Neural crest cell (in vitro differentiated cells): ENCODE measurements at regions not wholly inside any gene's neighbourhood (a gene's known extent, or its start where the extent isn't known, plus 50 kb on each side); places are given as distances from the start of the nearest gene placed in this dataset.

Source experiments
- DNase-seq: peaks from one replicate; pipeline ENCODE4 v3.0.0; 2021; ENCODE audit warnings: low read depth, mixed read lengths, low spot score
- H3K27ac Mint-ChIP-seq: one replicate; pipeline ENCODE4 v1.8.0; 2021; ENCODE audit warnings: mild to moderate bottlenecking, mixed read lengths; ENCODE audit not compliant: unreplicated experiment
- H3K27me3 Mint-ChIP-seq: 2 replicates; pipeline ENCODE4 v1.8.0; 2021; ENCODE audit warnings: low read depth, mild to moderate bottlenecking, mixed read lengths
- H3K36me3 Mint-ChIP-seq: 2 replicates; pipeline ENCODE4 v1.8.0; 2021; ENCODE audit warnings: low read depth, mild to moderate bottlenecking, mixed read lengths
- H3K4me1 Mint-ChIP-seq: 2 replicates; pipeline ENCODE4 v1.8.0; 2021; ENCODE audit warnings: mixed read lengths
- H3K4me3 Mint-ChIP-seq: one replicate; pipeline ENCODE4 v1.8.0; 2021; ENCODE audit warnings: mild to moderate bottlenecking, mixed read lengths
- H3K9me3 Mint-ChIP-seq: 2 replicates; pipeline ENCODE4 v1.8.0; 2021; ENCODE audit warnings: mixed read lengths
- TF ChIP-seq, protein P1 (sequence below): fragments of 200-600 bp; sonication (generic); conservative IDR thresholded peaks from 2 replicates; pipeline ENCODE4 v1.5.0; 2021; ENCODE audit warnings: antibody characterized with exemption, mild to moderate bottlenecking

DNA sequence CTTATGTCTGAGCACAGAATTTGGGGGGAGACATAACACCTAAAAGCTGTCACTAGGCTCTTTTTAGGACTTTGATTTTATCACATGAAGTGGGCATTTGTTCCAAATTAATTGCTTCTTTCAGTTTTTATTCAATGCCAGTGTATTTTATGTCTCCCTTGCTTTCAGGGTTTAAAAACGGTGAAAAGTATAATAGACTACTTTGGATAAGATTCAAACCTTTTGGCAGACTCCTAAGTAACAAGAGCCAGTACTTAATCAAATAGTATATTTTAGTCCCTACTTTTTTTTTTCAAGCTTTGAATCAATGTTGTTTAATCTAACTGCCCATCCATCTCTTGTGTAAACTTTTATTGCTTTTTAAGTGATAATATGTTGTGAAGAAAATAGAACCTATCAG, 847.2 kb upstream of the DPPA4 start:
- TF ChIP-seq, protein P1, sequence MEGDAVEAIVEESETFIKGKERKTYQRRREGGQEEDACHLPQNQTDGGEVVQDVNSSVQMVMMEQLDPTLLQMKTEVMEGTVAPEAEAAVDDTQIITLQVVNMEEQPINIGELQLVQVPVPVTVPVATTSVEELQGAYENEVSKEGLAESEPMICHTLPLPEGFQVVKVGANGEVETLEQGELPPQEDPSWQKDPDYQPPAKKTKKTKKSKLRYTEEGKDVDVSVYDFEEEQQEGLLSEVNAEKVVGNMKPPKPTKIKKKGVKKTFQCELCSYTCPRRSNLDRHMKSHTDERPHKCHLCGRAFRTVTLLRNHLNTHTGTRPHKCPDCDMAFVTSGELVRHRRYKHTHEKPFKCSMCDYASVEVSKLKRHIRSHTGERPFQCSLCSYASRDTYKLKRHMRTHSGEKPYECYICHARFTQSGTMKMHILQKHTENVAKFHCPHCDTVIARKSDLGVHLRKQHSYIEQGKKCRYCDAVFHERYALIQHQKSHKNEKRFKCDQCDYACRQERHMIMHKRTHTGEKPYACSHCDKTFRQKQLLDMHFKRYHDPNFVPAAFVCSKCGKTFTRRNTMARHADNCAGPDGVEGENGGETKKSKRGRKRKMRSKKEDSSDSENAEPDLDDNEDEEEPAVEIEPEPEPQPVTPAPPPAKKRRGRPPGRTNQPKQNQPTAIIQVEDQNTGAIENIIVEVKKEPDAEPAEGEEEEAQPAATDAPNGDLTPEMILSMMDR: no peak
- H3K36me3 Mint-ChIP-seq: no peaks in the 10 kb centered on the region
- H3K27me3 Mint-ChIP-seq: no peaks in the 10 kb centered on the region

GRCh38 chr3:110193074-110193473, 855.7 kb upstream of the DPPA4 start:
- Mint-ChIP-seq H3K27me3 (no peaks in the 10 kb centered on the region), H3K4me3 (no peak overlapping the region), H3K27ac (no peak overlapping the region), H3K4me1 (no peaks in the 10 kb centered on the region), H3K36me3 (no peaks in the 10 kb centered on the region), H3K9me3 (peaks cover 3% of the 10 kb centered on the region)
- TF ChIP-seq, protein P1: no peak
- no peak for DNase-seq

More for the DNA sequence above, 847.2 kb upstream of the DPPA4 start:
- peaks cover 3% of the 10 kb centered on the region for H3K9me3 Mint-ChIP-seq
- no peak overlapping the region for H3K4me3 Mint-ChIP-seq
- H3K27ac Mint-ChIP-seq: no peak overlapping the region
- H3K4me1 Mint-ChIP-seq: no peaks in the 10 kb centered on the region
- DNase-seq: no peak

DNA sequence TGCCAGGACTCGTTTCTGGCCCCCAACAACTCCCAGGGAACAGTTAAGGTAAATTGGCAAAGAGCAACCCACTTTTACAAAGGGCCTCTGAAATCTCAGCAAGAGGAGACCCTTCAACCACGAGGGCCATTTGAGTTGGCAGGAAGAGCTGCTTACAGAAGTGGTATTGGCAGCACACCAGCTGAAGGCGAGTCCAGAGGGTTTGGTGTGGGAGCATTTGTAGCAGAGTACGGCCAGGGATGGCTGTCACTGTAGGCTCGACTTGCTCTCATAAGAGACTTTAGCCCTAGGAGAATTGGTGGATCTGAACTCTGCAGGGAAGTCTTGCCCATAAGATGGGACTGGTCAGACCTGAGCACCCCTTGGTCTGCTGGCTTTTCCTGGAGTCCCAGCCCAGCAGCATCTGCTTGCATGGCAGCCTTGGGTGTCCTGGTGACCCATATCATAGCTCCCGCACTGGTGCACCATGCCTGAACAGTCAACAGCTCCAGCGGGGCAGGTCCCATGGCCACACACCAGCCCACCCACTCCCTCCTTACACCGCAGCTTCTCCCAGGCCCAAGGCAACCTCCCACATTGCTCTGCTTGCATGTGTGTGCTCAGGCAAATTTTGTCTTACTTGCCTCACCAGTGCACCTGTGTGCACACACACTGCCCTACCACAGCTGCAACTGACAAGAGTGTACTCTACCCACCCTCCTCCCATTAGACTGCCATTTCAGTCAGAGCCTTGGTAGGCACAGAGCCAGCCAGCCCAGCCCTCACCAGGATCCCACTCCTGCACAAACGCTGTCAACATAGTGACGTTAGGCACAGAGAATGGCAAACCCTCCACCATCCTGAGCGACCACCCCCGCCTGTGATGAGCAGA, 861.6 kb upstream of the DPPA4 start:
- H3K27me3 Mint-ChIP-seq: no peaks in the 10 kb centered on the region
- peaks cover 3% of the 10 kb centered on the region for H3K9me3 Mint-ChIP-seq
- TF ChIP-seq, protein P1: no peak
- H3K4me1 Mint-ChIP-seq: no peaks in the 10 kb centered on the region
- peaks cover 2% of the 10 kb centered on the region for H3K36me3 Mint-ChIP-seq
- H3K27ac Mint-ChIP-seq: no peak overlapping the region
- no peak overlapping the region for H3K4me3 Mint-ChIP-seq
- DNase-seq: no peak

DNA sequence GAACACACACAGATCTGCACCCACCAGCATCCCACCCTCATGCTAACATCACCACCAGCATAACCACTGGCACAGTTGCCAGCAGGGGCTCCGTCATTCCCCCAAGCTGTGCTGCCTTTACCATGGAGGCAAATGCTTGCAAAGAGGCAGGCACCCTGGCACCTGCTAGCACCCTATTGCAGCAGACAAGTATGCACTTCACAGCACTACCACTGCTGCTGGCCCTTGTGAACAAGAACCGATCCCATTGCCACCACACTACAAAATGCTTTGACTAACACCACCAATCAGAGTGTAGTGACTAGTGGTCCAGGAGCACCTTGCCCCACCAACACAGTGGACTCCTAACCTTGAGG, 862.2 kb upstream of the DPPA4 start:
- TF ChIP-seq, protein P1: no peak
- no peaks in the 10 kb centered on the region for H3K4me1 Mint-ChIP-seq
- peaks cover 3% of the 10 kb centered on the region for H3K9me3 Mint-ChIP-seq
- H3K4me3 Mint-ChIP-seq: no peak overlapping the region
- H3K27me3 Mint-ChIP-seq: no peaks in the 10 kb centered on the region
- no peak for DNase-seq
- H3K27ac Mint-ChIP-seq: no peak overlapping the region
- peaks cover 4% of the 10 kb centered on the region for H3K36me3 Mint-ChIP-seq

DNA sequence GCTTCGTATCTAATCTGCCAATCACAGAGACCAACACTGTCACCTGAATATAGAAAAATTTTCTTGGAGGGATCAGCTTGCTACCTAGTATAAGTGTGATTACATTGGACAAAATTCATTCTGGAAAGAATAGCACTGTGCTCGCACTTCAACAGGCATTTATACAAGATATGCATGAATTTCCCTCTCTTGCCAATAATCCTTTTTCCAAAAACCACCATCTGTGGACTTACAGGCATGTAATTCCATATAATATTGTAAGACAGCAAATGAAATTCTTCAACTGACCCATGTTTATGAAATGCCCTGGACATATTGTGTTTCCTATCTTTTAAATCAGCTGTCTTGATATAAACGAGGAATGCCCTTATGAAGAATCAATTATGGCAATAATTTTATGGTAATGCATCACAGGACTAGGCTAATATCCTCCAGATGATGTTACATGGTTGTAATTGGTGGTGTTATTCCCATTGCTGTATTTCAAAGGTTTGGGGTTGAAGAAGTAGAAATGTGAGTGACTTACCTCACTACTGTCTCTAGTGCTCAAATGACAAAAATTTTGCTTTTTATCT, 861.4 kb upstream of the NECTIN3 start:
- Mint-ChIP-seq H3K27me3 (no peaks in the 10 kb centered on the region), H3K36me3 (no peaks in the 10 kb centered on the region)
- TF ChIP-seq, protein P1: no peak

More for the DNA sequence above, 861.4 kb upstream of the NECTIN3 start:
- Mint-ChIP-seq H3K9me3 (peaks cover 12% of the 10 kb centered on the region), H3K27ac (no peak overlapping the region), H3K4me3 (no peak overlapping the region), H3K4me1 (no peaks in the 10 kb centered on the region)
- no peak for DNase-seq
